Activated CD8-positive, alpha-beta T cell treated with anti-CD3 and anti-CD28 coated beads for 36 hours (primary cell): ENCODE measurements at regions not wholly inside any gene's neighbourhood (a gene's known extent, or its start where the extent isn't known, plus 50 kb on each side); places are given as distances from the start of the nearest gene placed in this dataset.

Experiments used
- ATAC-seq: fragments of 200-7000 bp; cut with Tn5 transposase; one replicate; pipeline ENCODE4 v1.10.0; 2021; ENCODE audit warnings: mild to moderate bottlenecking, moderate library complexity
- CTCF ChIA-PET: fragments of 350-600 bp; sonication (Branson Sonifier 250); formaldehyde crosslinking; loops from one replicate; lab custom pipeline; 2021; ENCODE audit warnings: antibody characterized with exemption; lab: Charles Lee
- POLR2A ChIA-PET: fragments of 350-600 bp; sonication (Branson Sonifier 250); formaldehyde crosslinking; loops from one replicate; lab custom pipeline; 2021; ENCODE audit warnings: antibody characterized with exemption; lab: Charles Lee
- DNase-seq: peaks from one replicate; pipeline ENCODE4 v3.0.0-alpha.2; 2020
- H3K27ac Mint-ChIP-seq: one replicate; pipeline ENCODE4 v1.8.0; 2021; ENCODE audit warnings: mild to moderate bottlenecking, mixed read lengths
- H3K27me3 Mint-ChIP-seq: one replicate; pipeline ENCODE4 v1.8.0; 2021; ENCODE audit warnings: mixed read lengths
- H3K36me3 Mint-ChIP-seq: one replicate; pipeline ENCODE4 v1.8.0; 2021; ENCODE audit warnings: low read depth, mixed read lengths
- H3K4me1 Mint-ChIP-seq: one replicate; pipeline ENCODE4 v1.8.0; 2021; ENCODE audit warnings: low read depth, mixed read lengths
- H3K4me3 Mint-ChIP-seq: one replicate; pipeline ENCODE4 v1.8.0; 2021; ENCODE audit warnings: mild to moderate bottlenecking, moderate library complexity, mixed read lengths
- H3K9me3 Mint-ChIP-seq: one replicate; pipeline ENCODE4 v1.8.0; 2021; ENCODE audit warnings: mixed read lengths
- CTCF ChIP-seq: fragments of 200-600 bp; IDR thresholded peaks from one replicate; pipeline ENCODE4 v1.8.0; 2022; ENCODE audit warnings: antibody characterized with exemption, mild to moderate bottlenecking
- intact Hi-C: fragments of 100-400 bp; cut with micrococcal nuclease; formaldehyde crosslinking; loops from one replicate; pipeline ENCODE4 v1.10.0; 2022

- Mint-ChIP-seq H3K27ac (no peak overlapping the region), H3K4me3 (no peak overlapping the region), H3K9me3 (peaks cover 13% of the 10 kb centered on the region), H3K36me3 (no peaks in the 10 kb centered on the region), H3K4me1 (no peaks in the 10 kb centered on the region), H3K27me3 (no peaks in the 10 kb centered on the region)
- TF ChIP-seq CTCF = no peak
- no peak for DNase-seq
- CTCF ChIA-PET = interaction anchor here (1.2 kb wide), 1 partner anchor 10 kb away, joined by 3 read pairs; no protein-coding TSS in a partner anchor
- intact Hi-C loops = no loop called here
- POLR2A ChIA-PET = no interaction called here
- ATAC-seq = no peak
These were observed 157.1 kb downstream of the TRIML1 start for GRCh38 chr4:188296331-188296730.

- no peaks in the 10 kb centered on the region for H3K27me3 Mint-ChIP-seq
- TF ChIP-seq CTCF = no peak
- DNase-seq (no peak), ATAC-seq (no peak)
- no peak overlapping the region for H3K27ac Mint-ChIP-seq
- no peaks in the 10 kb centered on the region for H3K36me3 Mint-ChIP-seq
- intact Hi-C loops = no loop called here
- no peak overlapping the region for H3K4me3 Mint-ChIP-seq
- peaks cover 20% of the 10 kb centered on the region for H3K9me3 Mint-ChIP-seq
- no peaks in the 10 kb centered on the region for H3K4me1 Mint-ChIP-seq
- ChIA-PET POLR2A (no interaction called here), CTCF (no interaction called here)
These were observed 158.6 kb downstream of the TRIML1 start for GRCh38 chr4:188297873-188298272.

GRCh38 chr4:188299161-188299560 lies 159.9 kb downstream of the TRIML1 start:
- intact Hi-C loops = no loop called here
- Mint-ChIP-seq H3K27ac (no peak overlapping the region), H3K4me1 (no peaks in the 10 kb centered on the region), H3K27me3 (no peaks in the 10 kb centered on the region), H3K9me3 (peaks cover 20% of the 10 kb centered on the region), H3K4me3 (no peak overlapping the region), H3K36me3 (no peaks in the 10 kb centered on the region)
- ATAC-seq (no peak), DNase-seq (no peak)
- ChIA-PET CTCF (no interaction called here), POLR2A (no interaction called here)
- TF ChIP-seq CTCF = no peak

GRCh38 chr4:188300385-188300784 lies 161.1 kb downstream of the TRIML1 start:
- H3K27me3 Mint-ChIP-seq = no peaks in the 10 kb centered on the region
- H3K4me3 Mint-ChIP-seq = no peak overlapping the region
- DNase-seq = no peak
- no peaks in the 10 kb centered on the region for H3K4me1 Mint-ChIP-seq
- ChIA-PET CTCF (no interaction called here), POLR2A (no interaction called here)
- no peak overlapping the region for H3K27ac Mint-ChIP-seq
- TF ChIP-seq CTCF = no peak
- no peak for ATAC-seq
- H3K36me3 Mint-ChIP-seq = no peaks in the 10 kb centered on the region
- peaks cover 21% of the 10 kb centered on the region for H3K9me3 Mint-ChIP-seq
- intact Hi-C loops = no loop called here

GRCh38 chr4:188305690-188306089 lies 166.4 kb downstream of the TRIML1 start:
- intact Hi-C loops = no loop called here
- peaks cover 18% of the 10 kb centered on the region for H3K9me3 Mint-ChIP-seq
- ATAC-seq (no peak), DNase-seq (no peak)
- ChIA-PET CTCF (no interaction called here), POLR2A (no interaction called here)
- H3K27ac Mint-ChIP-seq = no peak overlapping the region
- no peaks in the 10 kb centered on the region for H3K4me1 Mint-ChIP-seq
- TF ChIP-seq CTCF = no peak
- no peaks in the 10 kb centered on the region for H3K27me3 Mint-ChIP-seq
- no peak overlapping the region for H3K4me3 Mint-ChIP-seq
- H3K36me3 Mint-ChIP-seq = no peaks in the 10 kb centered on the region
